ENCODE measurements at regions not wholly inside any gene's neighbourhood (a gene's known extent, or its start where the extent isn't known, plus 50 kb on each side); places are given as distances from the start of the nearest gene placed in this dataset.

DNA sequence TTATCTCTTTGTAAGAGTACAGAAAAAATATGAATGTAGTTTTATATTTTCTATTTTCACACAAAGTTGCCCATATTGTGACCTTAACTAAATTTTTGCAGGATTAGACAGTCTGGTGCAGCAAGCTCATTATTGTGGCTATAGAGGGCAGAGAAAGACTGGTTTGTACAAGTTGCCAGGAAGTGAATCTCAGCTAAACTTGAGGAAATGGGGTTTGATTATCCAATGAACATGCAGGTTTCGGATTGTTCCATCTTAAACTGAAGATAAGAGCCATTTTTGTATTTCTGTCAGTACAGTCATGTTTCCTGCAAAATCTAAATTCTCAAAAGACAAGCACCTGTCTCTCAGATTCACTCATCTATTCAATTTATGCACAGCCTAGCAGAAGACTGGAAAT is 390.9 kb downstream of the MMUT start:
- Histone ChIP-seq H3K4me3 (no peak overlapping the region), H3K27me3 (no peaks in the 10 kb centered on the region), H3K4me1 (no peaks in the 10 kb centered on the region), H3K27ac (no peak overlapping the region), H3K9me3 (no peaks in the 10 kb centered on the region), H3K36me3 (no peaks in the 10 kb centered on the region)
- 78 to 83% methylated on average over 1 of the region's 1 CpG for WGBS, 2 donors (ENCODE audit: low coverage in 1 of 2)
- TF ChIP-seq POLR2AphosphoS5 (IDR thresholded peaks at IDR 0.05) = no peak
- TF ChIP-seq POLR2A (IDR thresholded peaks at IDR 0.05) = no peak
- TF ChIP-seq, protein P1, sequence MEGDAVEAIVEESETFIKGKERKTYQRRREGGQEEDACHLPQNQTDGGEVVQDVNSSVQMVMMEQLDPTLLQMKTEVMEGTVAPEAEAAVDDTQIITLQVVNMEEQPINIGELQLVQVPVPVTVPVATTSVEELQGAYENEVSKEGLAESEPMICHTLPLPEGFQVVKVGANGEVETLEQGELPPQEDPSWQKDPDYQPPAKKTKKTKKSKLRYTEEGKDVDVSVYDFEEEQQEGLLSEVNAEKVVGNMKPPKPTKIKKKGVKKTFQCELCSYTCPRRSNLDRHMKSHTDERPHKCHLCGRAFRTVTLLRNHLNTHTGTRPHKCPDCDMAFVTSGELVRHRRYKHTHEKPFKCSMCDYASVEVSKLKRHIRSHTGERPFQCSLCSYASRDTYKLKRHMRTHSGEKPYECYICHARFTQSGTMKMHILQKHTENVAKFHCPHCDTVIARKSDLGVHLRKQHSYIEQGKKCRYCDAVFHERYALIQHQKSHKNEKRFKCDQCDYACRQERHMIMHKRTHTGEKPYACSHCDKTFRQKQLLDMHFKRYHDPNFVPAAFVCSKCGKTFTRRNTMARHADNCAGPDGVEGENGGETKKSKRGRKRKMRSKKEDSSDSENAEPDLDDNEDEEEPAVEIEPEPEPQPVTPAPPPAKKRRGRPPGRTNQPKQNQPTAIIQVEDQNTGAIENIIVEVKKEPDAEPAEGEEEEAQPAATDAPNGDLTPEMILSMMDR (IDR thresholded peaks at IDR 0.05) = no peak
- no peak for TF ChIP-seq EP300 (IDR thresholded peaks at IDR 0.05)
- ATAC-seq = no peak

DNA sequence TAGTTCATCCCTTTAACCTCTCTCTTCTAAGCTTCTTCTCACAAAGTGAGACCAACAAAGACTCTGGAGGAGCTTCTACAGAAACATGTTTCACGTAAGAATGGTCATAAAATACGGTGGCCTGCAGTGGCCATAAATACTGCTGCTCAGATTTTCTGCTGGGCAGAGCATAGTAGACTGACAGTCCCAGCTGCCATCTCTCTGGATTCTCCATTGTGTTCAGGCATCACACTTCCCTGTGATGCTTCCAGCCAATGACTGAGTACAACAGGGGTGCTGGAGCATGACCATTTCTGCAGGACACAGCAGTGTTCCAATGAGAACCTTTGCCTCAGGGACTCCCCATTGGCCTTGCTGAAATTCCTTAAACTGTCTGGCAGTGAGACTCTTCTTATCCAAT is 392.6 kb downstream of the MMUT start:
- H3K27ac ChIP-seq = no peak overlapping the region
- TF ChIP-seq POLR2A (IDR thresholded peaks at IDR 0.05) (no peak), EP300 (IDR thresholded peaks at IDR 0.05) (no peak), POLR2AphosphoS5 (IDR thresholded peaks at IDR 0.05) (no peak)
- TF ChIP-seq, protein P1 (IDR thresholded peaks at IDR 0.05) = no peak
- 85 to 100% methylated on average over 2 of the region's 2 CpGs for WGBS, 2 donors (ENCODE audit: low coverage in 1 of 2)
- no peaks in the 10 kb centered on the region for H3K4me1 ChIP-seq
- no peaks in the 10 kb centered on the region for H3K9me3 ChIP-seq
- no peak for ATAC-seq
- no peaks in the 10 kb centered on the region for H3K36me3 ChIP-seq
- H3K4me3 ChIP-seq = no peak overlapping the region
- no peaks in the 10 kb centered on the region for H3K27me3 ChIP-seq

DNA sequence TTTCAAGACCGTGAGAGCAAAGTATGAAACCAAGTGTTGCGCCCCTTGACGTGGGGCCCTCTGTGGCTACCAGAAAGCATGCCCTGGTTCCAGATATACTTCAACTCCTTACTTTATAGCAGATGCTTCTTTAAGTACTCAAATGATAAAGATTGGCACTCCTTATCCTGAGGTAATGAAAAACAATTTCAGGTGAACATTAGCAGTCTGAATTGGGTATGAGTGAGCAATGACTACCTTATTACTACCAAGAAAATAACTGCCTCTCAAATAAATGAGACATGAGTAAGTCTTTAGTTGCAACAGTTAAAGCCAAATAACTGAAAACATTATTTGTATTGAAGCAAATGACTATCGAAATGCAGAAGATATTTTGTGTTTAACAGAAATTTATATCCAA is 408.7 kb downstream of the MMUT start:
- ATAC-seq = no peak
- TF ChIP-seq EP300 (IDR thresholded peaks at IDR 0.05) (no peak), POLR2A (IDR thresholded peaks at IDR 0.05) (no peak), POLR2AphosphoS5 (IDR thresholded peaks at IDR 0.05) (no peak)
- TF ChIP-seq, protein P1 (IDR thresholded peaks at IDR 0.05) = no peak

DNA sequence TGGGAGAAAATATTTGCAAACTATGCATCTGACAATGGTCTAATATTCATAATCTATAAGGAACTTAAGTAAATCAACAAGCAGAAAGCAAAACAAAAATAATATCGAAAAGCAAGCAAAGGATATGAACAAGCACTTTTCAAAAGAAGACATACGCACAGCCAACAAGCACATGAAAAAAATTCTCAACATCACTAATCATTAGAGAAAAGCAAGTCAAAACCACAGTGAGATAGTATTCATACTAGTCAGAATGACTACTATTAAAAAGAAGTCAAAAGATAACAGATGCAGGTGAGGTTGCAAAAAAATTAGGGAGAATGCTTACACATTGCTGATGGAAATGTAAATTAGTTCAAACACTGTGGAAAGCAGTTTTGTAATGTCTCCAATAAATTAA is 410.2 kb downstream of the MMUT start:
- Histone ChIP-seq H3K27me3 (no peaks in the 10 kb centered on the region), H3K4me3 (no peak overlapping the region), H3K9me3 (no peaks in the 10 kb centered on the region), H3K27ac (no peak overlapping the region), H3K4me1 (no peaks in the 10 kb centered on the region), H3K36me3 (no peaks in the 10 kb centered on the region)
- no peak for TF ChIP-seq EP300 (IDR thresholded peaks at IDR 0.05)
- TF ChIP-seq POLR2AphosphoS5 (IDR thresholded peaks at IDR 0.05) = no peak
- TF ChIP-seq POLR2A (IDR thresholded peaks at IDR 0.05) = no peak
- TF ChIP-seq, protein P1 (IDR thresholded peaks at IDR 0.05) = no peak
- no peak for ATAC-seq
- WGBS, 2 donors (ENCODE audit: low coverage in 1 of 2) = 94 to 100% methylated on average over 2 of the region's 2 CpGs

More for the DNA sequence above, 408.7 kb downstream of the MMUT start:
- H3K27me3 ChIP-seq = no peaks in the 10 kb centered on the region
- H3K4me3 ChIP-seq = no peak overlapping the region
- no peaks in the 10 kb centered on the region for H3K9me3 ChIP-seq
- WGBS, 2 donors (ENCODE audit: low coverage in 1 of 2) = 77 to 87% methylated on average over 4 of the region's 4 CpGs
- H3K27ac ChIP-seq = no peak overlapping the region
- H3K4me1 ChIP-seq = no peaks in the 10 kb centered on the region
- H3K36me3 ChIP-seq = no peaks in the 10 kb centered on the region

DNA sequence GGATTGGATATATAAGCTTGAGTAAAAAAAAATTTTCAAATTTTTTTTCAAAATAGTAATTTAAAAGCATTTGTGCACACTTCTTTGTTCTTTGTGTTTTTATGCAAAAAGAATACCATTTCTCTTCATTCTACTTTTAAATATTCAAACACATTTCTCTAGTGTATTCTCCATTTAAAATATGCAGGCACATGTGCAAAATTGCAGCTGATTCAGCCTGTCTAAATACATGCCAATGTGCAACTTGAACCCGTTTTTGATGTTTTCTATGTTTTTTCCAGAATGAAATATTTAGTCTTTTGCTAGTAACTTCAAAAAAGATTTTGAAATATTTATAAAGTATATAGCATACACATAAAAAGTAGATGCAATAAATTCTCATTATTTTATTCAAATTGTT is 411.8 kb downstream of the MMUT start:
- no peaks in the 10 kb centered on the region for H3K36me3 ChIP-seq

More for the DNA sequence above, 411.8 kb downstream of the MMUT start:
- WGBS, 2 donors (ENCODE audit: low coverage in 1 of 2) = 33 to 63% methylated on average over 1 of the region's 1 CpG
- Histone ChIP-seq H3K9me3 (no peaks in the 10 kb centered on the region), H3K27me3 (no peaks in the 10 kb centered on the region), H3K4me3 (no peak overlapping the region), H3K4me1 (no peaks in the 10 kb centered on the region), H3K27ac (no peak overlapping the region)
- TF ChIP-seq POLR2AphosphoS5 (IDR thresholded peaks at IDR 0.05) (no peak), POLR2A (IDR thresholded peaks at IDR 0.05) (no peak), EP300 (IDR thresholded peaks at IDR 0.05) (no peak)
- TF ChIP-seq, protein P1 (IDR thresholded peaks at IDR 0.05) = no peak
- no peak for ATAC-seq

All from gastroesophageal sphincter (tissue), 4 donors.